ENCODE measurements at regions not wholly inside any gene's neighbourhood (a gene's known extent, or its start where the extent isn't known, plus 50 kb on each side); places are given as distances from the start of the nearest gene placed in this dataset.

- DNase-seq = no peak
Observed at GRCh38 chr15:47998619-47999019, 122.2 kb upstream of the SLC24A5 start.

DNA sequence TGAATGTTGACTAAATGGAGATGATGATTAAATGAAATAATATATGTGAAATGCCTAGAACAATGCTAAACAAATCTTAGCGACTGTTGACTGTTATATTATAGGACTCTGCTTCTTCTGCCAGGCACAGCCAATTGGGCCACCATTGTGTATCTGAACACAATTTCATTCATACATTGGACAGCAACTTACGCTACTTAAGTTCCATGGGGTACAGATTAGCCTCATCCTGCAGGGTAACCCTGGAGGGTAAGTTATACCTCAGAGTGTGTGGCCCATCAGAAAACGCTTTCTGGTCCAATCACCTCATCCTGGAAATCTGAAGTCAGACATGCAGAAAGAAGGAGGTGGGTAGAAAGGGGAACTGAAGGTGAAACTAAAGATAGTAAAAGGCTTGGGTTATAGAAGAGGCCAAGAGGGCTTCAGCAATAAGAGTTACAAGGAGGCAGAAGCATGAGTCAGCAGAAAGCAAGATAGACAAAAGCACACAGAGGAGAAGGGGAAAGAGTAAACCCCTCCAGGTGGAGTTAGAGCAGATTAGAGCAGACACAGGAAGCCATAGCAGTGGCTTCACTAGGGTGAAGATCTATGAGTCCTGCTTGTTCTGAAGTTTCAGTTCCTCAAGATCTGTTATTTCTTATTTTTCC, 119.3 kb upstream of the SLC24A5 start:
- no peak for DNase-seq

DNA sequence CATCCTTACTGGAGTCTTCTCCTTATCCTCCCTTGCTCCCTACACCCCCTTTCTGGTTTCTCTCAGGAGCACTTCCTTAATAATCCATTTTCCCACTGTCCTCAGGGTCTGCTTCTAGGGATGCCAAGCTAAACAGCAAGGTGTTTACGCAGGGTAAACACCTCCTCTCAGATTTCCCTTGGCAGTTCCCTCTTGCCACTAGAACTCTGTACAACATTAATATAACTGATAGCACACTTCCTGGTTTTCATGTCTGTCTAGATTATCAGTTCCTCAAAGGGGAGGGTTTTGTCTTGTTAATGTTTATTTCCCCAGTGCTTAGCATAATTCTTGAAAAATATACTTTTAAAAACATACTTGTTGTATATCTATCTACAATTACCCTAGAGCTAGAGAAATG, 118.0 kb upstream of the SLC24A5 start:
- no peak for DNase-seq

DNA sequence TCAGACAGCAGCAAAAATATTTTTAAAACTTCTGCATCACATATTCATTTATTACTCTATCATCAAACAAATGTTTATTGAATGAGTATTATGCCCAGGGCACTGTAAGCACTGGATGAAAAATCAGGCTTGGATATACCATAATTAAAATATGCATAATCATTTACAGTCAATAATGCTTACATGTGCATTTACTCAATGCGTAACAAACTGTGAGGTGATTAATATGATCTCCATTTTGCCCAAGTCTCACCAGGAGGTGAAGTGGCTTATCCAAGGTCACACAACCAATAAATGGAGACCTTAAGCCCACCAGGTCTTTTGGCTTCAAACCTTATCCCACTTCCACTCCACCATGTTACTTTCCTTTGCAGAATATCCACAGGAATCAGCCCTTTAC, 117.3 kb upstream of the SLC24A5 start:
- no peak for DNase-seq

DNA sequence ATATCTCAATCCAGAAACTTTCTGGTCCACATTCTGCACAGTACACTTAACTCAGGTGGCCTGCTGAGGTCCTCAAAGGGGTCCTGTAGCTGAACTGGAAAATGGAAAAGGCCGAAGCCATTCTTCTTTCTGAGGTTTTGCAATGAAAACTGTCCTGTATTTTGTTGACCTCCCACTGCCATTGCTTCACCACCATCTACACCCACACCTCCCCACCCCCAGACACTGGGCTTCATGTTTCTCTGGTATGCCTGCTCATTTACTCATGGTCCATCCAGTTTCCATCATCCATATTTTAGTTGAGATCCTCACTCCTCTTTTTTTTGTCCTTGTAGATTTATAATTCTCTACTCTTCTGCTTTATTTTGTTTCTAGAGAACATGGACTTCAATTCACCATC, 115.7 kb upstream of the SLC24A5 start:
- DNase-seq = no peak

- DNase-seq = no peak
Observed at GRCh38 chr15:48006031-48006511, 114.7 kb upstream of the SLC24A5 start.

DNA sequence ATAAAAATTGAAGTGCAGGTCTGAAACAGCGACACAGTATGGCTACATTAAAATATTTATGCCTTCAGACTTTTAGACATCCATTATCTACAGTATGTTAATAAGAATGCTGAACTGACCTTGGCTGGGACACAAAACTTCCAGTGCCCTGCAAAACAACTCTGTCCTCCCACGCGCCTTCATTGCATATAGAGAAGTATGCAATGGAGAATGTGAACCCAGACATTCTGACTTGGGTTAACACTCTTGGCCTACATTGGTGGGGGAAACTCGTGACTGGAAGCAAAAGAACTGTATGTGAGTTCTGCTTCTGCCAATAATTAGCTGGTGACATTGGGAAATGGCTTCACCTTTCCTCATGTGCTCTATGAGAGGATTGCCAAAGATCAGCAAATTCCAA, 110.5 kb upstream of the SLC24A5 start:
- DNase-seq = no peak

DNA sequence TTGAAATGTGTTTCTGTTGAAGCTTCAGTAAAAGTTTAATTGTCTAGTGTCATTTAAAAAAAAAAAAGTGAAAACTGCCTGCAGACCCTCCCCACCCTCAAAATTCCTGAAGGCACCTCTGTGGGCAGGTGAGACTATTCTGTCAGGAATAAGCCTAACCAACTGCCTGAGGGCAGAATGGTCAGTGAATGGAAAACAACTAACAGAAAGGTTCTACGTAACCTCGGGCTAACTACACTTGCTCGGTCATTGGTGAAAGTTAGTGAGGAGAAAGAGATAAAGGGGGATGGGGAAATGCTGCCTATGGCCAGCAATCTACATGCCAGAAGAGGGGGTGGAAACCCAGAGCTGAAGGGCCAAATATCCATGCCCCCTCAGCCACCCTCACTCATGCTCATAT, 108.6 kb upstream of the SLC24A5 start:
- DNase-seq = no peak

DNA sequence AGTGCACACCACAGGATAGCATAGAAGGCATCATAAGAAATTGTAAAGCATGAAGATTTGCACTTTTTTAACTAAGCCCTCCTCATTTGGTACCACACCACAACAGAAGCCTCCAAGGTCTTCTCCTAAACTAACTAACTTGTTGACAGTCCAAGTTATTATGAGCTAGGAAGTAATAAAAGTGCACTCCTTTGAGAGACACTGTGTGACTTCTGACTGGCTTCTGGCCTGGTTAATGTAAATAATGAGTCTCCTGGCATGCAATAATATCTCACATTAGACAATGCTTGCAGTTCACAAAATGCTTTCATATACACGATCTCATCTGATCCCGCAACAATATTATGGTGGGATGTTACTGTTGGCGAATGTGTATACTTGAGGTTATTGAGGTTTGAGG, 103.9 kb upstream of the SLC24A5 start:
- no peak for DNase-seq

- no peak for DNase-seq
Observed at GRCh38 chr15:48017747-48018146, 103.0 kb upstream of the SLC24A5 start.

DNA sequence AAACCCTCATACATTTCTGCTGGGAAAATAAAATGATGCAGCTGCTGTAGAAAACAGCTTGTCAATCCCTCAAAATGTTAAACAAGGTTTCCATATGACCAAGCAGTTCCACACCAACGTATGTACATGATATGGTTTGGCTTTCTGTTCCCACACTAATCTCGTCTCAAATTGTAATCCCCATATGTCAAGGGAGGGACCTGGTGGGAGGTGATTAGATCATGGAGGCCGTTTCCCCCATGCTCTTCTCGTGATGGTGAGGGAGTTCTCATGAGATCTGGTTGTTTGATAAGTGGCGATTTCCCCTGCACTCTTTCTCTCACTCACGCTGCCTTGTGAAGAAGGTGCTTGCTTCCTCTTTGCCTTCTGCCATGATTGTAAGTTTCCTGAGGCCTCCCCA, 100.6 kb upstream of the SLC24A5 start:
- DNase-seq = no peak

DNA sequence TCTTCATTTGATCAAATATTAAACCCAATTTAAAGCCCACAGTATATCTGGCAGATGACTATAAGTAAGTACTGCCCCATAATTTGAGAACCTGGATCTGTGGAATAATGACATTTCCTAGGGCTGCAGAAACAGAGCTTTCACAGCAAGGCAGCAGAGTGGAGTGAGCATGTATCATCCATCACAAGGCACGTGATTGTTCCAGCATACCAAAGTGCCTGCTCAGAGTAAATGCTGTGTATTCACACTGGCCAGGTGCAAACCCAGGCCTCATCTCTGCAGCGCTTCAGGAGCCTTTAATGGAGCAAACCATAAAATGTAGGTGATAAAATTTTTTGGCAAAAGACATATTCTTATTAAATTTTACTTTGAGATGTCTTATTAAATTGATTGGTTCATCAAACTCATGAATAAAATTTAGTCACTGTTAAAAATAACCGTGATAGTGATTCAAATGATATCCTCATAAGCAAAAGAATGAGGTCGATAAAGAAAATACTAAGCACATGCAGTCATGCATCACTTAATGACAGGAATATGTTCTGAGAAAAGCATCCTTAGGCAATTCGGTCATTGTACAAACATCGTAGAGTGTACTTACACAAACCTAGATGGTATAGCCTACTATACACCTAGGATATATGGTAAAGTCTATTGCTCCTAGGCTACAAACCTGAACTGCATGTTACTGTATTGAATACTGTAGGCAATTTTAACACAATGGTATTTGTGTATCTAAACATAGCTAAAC, 99.3 kb upstream of the SLC24A5 start:
- DNase-seq = no peak

- DNase-seq = no peak
Observed at GRCh38 chr15:48025118-48025517, 95.7 kb upstream of the SLC24A5 start.

GRCh38 chr15:48028712-48029111, 92.1 kb upstream of the SLC24A5 start:
- no peak for DNase-seq

DNA sequence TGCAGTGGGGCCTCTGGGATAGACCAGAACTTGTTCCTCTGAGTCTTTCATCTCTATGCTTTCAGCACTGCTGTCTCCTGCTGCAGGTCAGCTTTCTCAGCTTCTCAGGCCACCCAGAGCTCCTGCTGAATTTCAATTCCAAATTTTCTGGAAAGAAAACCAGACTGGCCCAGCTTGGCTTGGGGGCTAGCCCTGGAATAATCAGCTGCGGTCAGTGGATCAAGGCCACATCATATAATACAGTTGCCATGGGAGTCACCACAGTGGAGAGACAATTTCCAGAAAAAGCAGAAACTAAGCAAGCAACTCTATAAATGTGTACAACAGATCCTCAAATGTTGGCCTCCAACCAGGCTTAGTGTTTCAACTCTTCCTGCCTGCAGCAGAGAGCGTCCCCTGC, 91.1 kb upstream of the SLC24A5 start:
- DNase-seq = no peak

DNA sequence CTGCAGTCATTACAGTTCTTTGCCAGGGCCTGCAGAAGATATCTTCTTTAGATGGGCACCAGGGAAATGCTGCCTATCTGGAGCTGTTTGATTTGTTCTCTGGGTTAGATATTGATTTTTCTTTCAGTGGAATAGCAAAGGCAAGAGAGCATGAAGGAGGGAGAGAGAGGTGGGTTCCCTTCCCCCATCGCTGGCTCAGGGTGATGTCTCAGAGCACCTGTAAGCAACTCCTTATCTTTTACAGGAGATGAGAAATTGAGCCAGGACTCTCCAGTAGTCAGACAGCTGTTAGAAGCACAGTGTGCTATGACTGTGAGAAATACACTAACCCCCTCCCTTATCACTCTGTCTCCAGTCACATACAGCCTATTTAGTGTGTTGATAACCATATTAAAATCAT, 89.3 kb upstream of the SLC24A5 start:
- DNase-seq = no peak

DNA sequence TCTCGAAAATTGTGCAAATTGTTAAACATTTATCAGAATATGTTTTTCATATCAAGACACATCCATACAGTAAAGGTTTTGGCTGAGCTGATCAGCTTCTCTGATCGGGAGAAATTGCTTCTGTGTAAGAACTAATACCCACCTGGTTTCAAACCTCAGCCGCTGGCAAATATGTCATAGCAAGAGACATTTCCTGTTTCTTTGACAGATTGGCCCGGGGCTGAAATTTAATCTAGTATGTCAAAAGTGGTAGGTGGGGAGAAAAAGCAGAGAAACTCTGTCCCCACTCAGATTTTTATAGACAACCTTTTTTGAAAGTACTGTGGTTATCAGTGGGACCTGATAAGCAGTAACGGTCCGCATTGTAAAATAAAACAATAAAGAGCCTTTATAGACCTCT, 88.8 kb upstream of the SLC24A5 start:
- no peak for DNase-seq

GRCh38 chr15:48032911-48033310, 87.9 kb upstream of the SLC24A5 start:
- DNase-seq = no peak

DNA sequence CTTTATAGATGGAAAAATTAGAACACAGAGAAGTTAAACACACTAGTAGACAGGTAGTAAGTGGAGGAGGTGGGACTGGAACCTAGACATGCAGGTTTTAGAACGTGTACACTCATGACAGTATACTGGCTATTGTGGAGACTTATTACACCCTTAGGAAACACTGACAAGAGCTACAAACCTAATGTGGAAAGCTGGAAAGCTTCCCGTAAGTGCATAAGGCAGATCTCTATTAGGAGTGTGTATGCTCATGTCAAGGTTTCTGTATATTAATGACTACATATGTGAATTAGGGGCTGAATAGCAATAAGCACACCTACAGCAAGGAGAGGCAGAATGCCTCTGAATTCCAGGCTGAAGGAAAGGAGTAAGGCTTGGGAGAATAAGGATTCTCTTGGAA, 82.6 kb upstream of the SLC24A5 start:
- DNase-seq = no peak

DNA sequence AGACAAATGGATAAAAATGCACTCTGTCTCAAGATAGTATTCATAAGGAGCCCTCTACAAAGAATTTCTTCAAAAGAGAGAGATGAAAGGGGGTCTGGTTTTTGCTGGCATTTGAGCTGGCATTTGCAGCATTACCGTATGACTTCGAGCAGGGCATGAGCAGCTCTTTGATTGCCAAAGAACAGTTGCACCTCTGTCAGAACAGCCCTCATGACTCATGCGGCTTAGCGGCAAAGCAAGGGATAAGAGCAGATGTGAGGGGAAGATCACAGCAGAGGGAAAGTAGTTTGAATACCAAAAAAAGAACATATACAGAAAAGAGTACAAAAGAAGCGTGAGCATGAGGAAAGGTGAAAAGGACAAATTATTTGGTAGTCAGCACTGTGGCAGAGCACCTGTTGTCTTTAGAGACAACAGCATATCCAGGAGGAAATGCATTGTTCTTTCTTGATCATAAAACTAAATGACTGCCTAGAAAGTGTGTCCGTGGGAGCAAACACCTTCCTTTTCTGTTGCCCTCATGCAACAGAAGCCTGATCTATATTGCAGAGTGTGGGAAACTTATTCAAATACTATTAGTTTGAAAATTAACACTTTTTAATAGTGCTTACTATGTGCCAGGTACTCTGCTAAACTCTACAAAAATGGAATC, 80.5 kb upstream of the SLC24A5 start:
- no peak for DNase-seq

- no peak for DNase-seq
Observed at GRCh38 chr15:48041454-48041853, 79.3 kb upstream of the SLC24A5 start.

GRCh38 chr15:48046813-48047438, 73.9 kb upstream of the SLC24A5 start:
- peak; percentile 49 for DNase-seq

DNA sequence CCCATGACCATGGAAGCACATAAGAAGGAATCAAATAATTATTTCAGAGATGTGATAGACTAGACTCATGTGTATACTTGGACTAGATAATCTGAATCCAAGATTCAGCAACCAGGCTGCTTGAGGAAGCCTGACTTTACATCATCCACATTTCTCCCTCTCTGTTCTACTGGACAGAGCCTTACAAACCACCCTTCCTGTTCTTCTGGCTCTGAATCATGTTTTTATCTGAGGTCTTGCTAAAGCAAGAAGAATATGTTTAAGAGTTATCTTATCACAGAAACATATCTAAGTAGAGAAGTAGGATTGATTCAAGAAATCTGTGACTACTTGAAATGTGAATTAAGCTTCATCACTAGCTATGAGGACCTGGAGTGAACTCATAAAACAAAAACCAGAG, 71.1 kb upstream of the SLC24A5 start:
- no peak for DNase-seq

DNA sequence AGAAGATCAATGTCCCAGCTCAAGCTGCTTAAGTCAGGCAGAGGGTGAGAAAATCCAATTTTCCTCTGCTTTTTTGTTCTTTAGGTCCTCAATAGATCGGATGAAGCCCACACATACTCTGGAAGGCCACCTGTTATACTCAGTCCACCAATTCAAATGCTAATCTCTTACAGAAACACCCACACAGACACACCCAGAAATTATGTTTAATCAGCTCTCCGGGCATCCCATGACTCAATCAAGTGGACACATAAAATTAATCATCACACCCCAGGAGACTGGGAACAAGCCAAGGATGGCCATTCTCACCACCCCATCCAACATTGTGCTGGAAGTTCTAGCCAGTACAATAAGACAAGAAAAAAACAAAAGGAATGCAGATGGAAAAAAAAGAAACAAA, 67.8 kb upstream of the SLC24A5 start:
- DNase-seq = peak; percentile 80
